Testis (tissue), 2 donors: ENCODE measurements at regions not wholly inside any gene's neighbourhood (a gene's known extent, or its start where the extent isn't known, plus 50 kb on each side); places are given as distances from the start of the nearest gene placed in this dataset.

Source experiments
- DNase-seq: peaks from one replicate; pipeline ENCODE4 v3.0.0-alpha.2; 2019
- H3K27ac ChIP-seq, 2 donors: fragments of 200-600 bp; sonication (generic); one replicate each; pipeline ENCODE4 v1.5.1; 2019
- H3K27me3 ChIP-seq: fragments of 200-600 bp; sonication (generic); one replicate; pipeline ENCODE4 v1.5.1; 2019
- H3K36me3 ChIP-seq: fragments of 200-600 bp; sonication (generic); one replicate; pipeline ENCODE4 v1.5.1; 2017; ENCODE audit warnings: low read depth; ENCODE audit errors: missing control alignments
- H3K4me1 ChIP-seq: fragments of 200-600 bp; sonication (generic); one replicate; pipeline ENCODE4 v1.5.1; 2019
- H3K4me3 ChIP-seq, 2 donors: fragments of 200-600 bp; sonication (generic); one replicate each; pipeline ENCODE4 v1.5.1; 2017 to 2019
- H3K9me3 ChIP-seq: fragments of 200-600 bp; sonication (generic); one replicate; pipeline ENCODE4 v1.5.1; 2017
- POLR2A ChIP-seq: fragments of 450-650 bp; IDR thresholded peaks from one replicate; pipeline ENCODE4 v1.6.1; 2017; ENCODE audit warnings: antibody characterized with exemption, mild to moderate bottlenecking, moderate library complexity
- WGBS, 2 donors: methylation state at CpG; one replicate each; pipeline ENCODE4 v1.1.5; 2018; 5-methylcytosine and 5-hydroxymethylcytosine counted together
- intact Hi-C: fragments of 100-400 bp; cut with DNase I; formaldehyde crosslinking; loops from one replicate; pipeline ENCODE4 v1.15.1; 2023; ENCODE audit warnings: low total_unique reads
- TF ChIP-seq, protein P1 (sequence below), 3 experiments: fragments of 450-650 bp in 2 of 3; fragments of 200-600 bp in 1 of 3; sonication (generic) in 1 of 3; IDR thresholded peaks; one replicate each; pipeline ENCODE4 v1.5.1; 2016 to 2019; ENCODE audit warnings: antibody characterized with exemption in 3 of 3, mild to moderate bottlenecking in 2 of 3, moderate library complexity in 1 of 3

DNA sequence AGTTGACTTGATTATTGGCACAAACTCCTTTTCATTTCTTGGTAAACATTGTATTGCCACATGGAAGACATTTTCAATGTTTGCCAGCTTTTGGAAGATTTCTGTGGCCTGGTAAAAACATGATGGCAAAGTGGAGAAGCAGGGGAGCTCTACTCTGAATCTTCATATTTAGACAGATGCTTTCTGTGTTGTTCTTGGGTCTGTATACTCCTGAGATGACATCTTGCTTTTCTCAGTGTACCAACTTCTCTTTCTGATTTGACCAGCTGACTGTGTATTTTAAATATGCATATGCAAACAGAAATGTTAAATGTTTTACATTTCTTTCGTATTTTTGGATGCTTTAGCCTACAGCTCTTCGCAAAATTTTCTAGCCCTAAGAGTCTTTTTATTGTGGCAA is 366.2 kb upstream of the MON1B start:
- no peak overlapping the region for H3K27ac ChIP-seq
- intact Hi-C loops, result no loop called here
- H3K36me3 ChIP-seq, result no peaks in the 10 kb centered on the region
- no peak for DNase-seq
- no peaks in the 10 kb centered on the region for H3K4me1 ChIP-seq
- H3K9me3 ChIP-seq, result no peaks in the 10 kb centered on the region
- no peak overlapping the region for H3K4me3 ChIP-seq
- 75 to 96% methylated on average over 2 of the region's 2 CpGs for WGBS, 2 donors
- no peak for TF ChIP-seq POLR2A
- TF ChIP-seq, protein P1, sequence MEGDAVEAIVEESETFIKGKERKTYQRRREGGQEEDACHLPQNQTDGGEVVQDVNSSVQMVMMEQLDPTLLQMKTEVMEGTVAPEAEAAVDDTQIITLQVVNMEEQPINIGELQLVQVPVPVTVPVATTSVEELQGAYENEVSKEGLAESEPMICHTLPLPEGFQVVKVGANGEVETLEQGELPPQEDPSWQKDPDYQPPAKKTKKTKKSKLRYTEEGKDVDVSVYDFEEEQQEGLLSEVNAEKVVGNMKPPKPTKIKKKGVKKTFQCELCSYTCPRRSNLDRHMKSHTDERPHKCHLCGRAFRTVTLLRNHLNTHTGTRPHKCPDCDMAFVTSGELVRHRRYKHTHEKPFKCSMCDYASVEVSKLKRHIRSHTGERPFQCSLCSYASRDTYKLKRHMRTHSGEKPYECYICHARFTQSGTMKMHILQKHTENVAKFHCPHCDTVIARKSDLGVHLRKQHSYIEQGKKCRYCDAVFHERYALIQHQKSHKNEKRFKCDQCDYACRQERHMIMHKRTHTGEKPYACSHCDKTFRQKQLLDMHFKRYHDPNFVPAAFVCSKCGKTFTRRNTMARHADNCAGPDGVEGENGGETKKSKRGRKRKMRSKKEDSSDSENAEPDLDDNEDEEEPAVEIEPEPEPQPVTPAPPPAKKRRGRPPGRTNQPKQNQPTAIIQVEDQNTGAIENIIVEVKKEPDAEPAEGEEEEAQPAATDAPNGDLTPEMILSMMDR (IDR thresholded peaks at IDR 0.05), result no peak
- no peaks in the 10 kb centered on the region for H3K27me3 ChIP-seq

- H3K4me1 ChIP-seq, result no peaks in the 10 kb centered on the region
- intact Hi-C loops, result no loop called here
- no peak for DNase-seq
- WGBS, 2 donors, result 89 to 95% methylated on average over 4 of the region's 4 CpGs
- H3K4me3 ChIP-seq, result no peak overlapping the region
- no peak for TF ChIP-seq POLR2A
- TF ChIP-seq, protein P1 (IDR thresholded peaks at IDR 0.05), result no peak
- H3K9me3 ChIP-seq, result no peaks in the 10 kb centered on the region
- H3K36me3 ChIP-seq, result no peaks in the 10 kb centered on the region
- no peak overlapping the region for H3K27ac ChIP-seq
- no peaks in the 10 kb centered on the region for H3K27me3 ChIP-seq
Measured at GRCh38 chr16:76835339-76835738, 355.7 kb upstream of the MON1B start.

DNA sequence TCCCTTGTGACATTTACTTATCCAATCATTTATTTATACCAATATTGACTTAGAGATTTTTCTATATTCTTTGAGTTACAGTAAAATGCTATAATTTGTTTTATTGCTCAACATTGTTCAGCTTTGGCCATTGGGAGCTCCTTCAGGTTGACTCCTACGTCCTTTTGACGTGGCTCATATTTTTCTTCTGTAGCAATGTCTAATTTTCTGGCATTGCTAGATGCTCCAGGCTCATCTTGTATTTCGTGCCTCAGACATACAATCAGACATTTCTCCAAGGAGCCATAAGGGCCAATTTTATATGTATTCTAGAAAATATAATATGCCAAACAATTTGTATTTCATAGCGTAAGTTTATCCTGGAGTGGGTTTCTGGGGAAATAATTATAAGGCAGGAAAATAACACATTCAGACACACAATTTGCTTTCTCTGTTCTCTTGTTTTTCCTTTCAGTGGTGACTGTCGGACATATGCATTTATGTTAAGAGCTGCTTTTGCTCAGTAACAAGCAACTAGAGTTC is 355.1 kb upstream of the MON1B start:
- Histone ChIP-seq H3K36me3 (no peaks in the 10 kb centered on the region), H3K27me3 (no peaks in the 10 kb centered on the region), H3K27ac (no peak overlapping the region), H3K4me3 (no peak overlapping the region), H3K4me1 (no peaks in the 10 kb centered on the region), H3K9me3 (no peaks in the 10 kb centered on the region)
- no peak for DNase-seq
- intact Hi-C loops, result no loop called here
- no peak for TF ChIP-seq POLR2A
- TF ChIP-seq, protein P1 (IDR thresholded peaks at IDR 0.05), result no peak
- 78 to 91% methylated on average over 5 of the region's 5 CpGs for WGBS, 2 donors

DNA sequence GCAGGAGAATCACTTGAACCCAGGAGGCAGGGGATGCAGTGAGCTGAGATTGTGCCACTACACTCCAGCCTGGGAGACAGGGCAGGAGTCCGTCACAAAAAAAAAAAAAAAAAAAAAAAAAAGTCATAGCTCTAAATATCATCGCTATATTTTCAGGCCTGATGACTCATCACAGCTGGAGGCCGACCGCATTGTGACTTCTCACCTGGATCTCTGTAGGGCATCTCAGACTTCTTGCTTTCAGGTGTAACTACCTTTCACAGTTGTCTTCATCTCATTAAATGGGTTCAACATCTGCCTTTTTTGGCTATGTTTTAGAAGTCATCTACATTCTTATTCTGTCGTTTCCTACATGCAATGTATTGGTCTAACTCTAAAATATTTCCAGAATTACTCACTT is 353.1 kb upstream of the MON1B start:
- no peak overlapping the region for H3K4me3 ChIP-seq
- no peaks in the 10 kb centered on the region for H3K36me3 ChIP-seq
- H3K27me3 ChIP-seq, result no peaks in the 10 kb centered on the region
- intact Hi-C loops, result no loop called here
- H3K4me1 ChIP-seq, result no peaks in the 10 kb centered on the region
- no peak for TF ChIP-seq POLR2A
- TF ChIP-seq, protein P1 (IDR thresholded peaks at IDR 0.05), result no peak
- DNase-seq, result no peak
- 85 to 90% methylated on average over 5 of the region's 5 CpGs for WGBS, 2 donors
- H3K9me3 ChIP-seq, result no peaks in the 10 kb centered on the region
- no peak overlapping the region for H3K27ac ChIP-seq

- WGBS, 2 donors, result 88 to 94% methylated on average over 5 of the region's 5 CpGs
- Histone ChIP-seq H3K27me3 (no peaks in the 10 kb centered on the region), H3K27ac (no peak overlapping the region), H3K36me3 (no peaks in the 10 kb centered on the region), H3K9me3 (no peaks in the 10 kb centered on the region), H3K4me1 (no peaks in the 10 kb centered on the region), H3K4me3 (no peak overlapping the region)
- no peak for TF ChIP-seq POLR2A
- TF ChIP-seq, protein P1 (IDR thresholded peaks at IDR 0.05), result no peak
- no peak for DNase-seq
- intact Hi-C loops, result no loop called here
Measured at GRCh38 chr16:76854234-76854633, 336.8 kb upstream of the MON1B start.
